GM12874 (cell line): ENCODE measurements at regions not wholly inside any gene's neighbourhood (a gene's known extent, or its start where the extent isn't known, plus 50 kb on each side); places are given as distances from the start of the nearest gene placed in this dataset.

Experiments used
- TF ChIP-seq, protein P1 (sequence below): IDR thresholded peaks from 2 replicates; pipeline ENCODE4 v1.5.1; 2011; ENCODE audit warnings: low read depth, mild to moderate bottlenecking, control low read depth, low read length, moderate library complexity; ENCODE audit not compliant: insufficient read depth

GRCh38 chr5:1669276-1670155 is 130.1 kb downstream of the MRPL36 start:
- TF ChIP-seq, protein P1, sequence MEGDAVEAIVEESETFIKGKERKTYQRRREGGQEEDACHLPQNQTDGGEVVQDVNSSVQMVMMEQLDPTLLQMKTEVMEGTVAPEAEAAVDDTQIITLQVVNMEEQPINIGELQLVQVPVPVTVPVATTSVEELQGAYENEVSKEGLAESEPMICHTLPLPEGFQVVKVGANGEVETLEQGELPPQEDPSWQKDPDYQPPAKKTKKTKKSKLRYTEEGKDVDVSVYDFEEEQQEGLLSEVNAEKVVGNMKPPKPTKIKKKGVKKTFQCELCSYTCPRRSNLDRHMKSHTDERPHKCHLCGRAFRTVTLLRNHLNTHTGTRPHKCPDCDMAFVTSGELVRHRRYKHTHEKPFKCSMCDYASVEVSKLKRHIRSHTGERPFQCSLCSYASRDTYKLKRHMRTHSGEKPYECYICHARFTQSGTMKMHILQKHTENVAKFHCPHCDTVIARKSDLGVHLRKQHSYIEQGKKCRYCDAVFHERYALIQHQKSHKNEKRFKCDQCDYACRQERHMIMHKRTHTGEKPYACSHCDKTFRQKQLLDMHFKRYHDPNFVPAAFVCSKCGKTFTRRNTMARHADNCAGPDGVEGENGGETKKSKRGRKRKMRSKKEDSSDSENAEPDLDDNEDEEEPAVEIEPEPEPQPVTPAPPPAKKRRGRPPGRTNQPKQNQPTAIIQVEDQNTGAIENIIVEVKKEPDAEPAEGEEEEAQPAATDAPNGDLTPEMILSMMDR: no peak

- TF ChIP-seq, protein P1: no peak
Measured at GRCh38 chr5:1668141-1668721, 131.4 kb downstream of the MRPL36 start.

- TF ChIP-seq, protein P1: no peak
Measured at GRCh38 chr5:1667648-1668140, 131.9 kb downstream of the MRPL36 start.

- TF ChIP-seq, protein P1: peak; percentile 56
Measured at GRCh38 chr5:1666812-1667588, 132.6 kb downstream of the MRPL36 start.

GRCh38 chr5:1666221-1666620 is 133.4 kb downstream of the MRPL36 start:
- TF ChIP-seq, protein P1: no peak

GRCh38 chr5:1665803-1666202 is 133.8 kb downstream of the MRPL36 start:
- TF ChIP-seq, protein P1: no peak

DNA sequence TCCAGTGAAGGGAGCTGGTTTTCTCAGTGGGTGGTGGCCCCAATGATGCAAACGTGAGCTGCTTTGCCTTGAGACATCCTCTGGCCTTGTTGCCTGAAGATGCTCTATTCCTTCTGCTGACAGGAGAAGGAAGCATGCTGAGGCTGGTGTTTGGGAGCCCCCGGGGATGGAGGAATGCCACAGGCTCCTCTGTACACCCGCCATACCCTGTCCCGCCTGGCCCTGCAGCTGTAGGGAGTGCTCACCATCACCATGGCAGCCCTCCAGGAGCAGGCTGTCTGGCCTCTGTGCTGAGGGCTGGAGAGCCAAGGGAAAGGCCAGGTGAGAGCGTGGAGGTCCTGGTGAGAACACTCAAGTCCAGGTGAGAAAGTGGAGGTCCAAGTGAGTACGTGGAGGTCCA is 134.4 kb downstream of the MRPL36 start:
- TF ChIP-seq, protein P1: no peak
